ENCODE measurements at regions not wholly inside any gene's neighbourhood (a gene's known extent, or its start where the extent isn't known, plus 50 kb on each side); places are given as distances from the start of the nearest gene placed in this dataset.

DNA sequence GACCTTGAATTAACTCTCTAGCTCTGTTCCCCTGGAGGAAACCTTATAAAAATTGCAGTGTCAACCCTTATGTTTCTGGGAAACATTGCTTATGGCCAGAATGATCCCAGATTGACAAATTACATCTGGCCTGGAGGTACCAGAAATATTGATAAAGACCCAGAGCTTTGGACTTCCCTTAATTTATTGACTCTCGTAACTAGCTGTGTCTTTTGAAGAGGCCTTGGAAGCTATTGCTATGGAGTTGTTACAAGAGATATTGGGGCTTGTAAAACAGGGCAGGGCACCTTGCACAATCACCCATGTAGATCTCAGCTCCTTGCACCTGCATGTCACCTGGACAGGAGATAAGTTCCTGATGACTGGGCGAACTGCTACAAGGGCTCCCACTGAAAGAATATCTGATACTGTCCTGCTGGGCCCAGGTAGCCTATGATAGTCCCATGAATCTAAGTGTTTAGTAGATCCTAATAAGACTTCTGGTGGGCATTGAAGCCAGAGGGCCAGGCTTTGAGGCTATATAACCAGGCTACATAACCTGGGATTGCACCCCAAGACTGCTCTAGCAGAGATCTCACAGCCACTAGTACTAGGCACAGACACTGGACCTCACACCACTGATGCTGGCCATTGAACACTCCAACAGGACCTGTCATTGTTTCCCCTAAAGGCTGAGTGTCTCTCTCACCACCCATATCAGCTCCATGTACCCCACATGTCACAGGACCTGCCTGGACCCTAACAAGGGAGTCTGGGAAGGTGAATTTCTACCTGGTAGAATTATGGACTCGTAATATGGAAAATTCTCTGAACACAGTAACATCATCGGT, 135.7 kb upstream of the PWP1 start:
- no peaks in the 10 kb centered on the region for H3K9me3 ChIP-seq (ENCODE audit: control insufficient read depth in 1 of 2, low read length in 2 of 2)
- peaks cover 12 to 17% of the 10 kb centered on the region in 2 donors for H3K4me1 ChIP-seq (ENCODE audit: control insufficient read depth in 1 of 2, insufficient read depth in 2 of 2, low read length in 2 of 2)
- H3K4me3 ChIP-seq (ENCODE audit: low read depth in 1 of 2, low read length in 2 of 2): no peak overlapping the region
- no peak overlapping the region for H3K27ac ChIP-seq (ENCODE audit: low read depth, low read length)
- no peaks in the 10 kb centered on the region for H3K27me3 ChIP-seq (ENCODE audit: control insufficient read depth in 1 of 2, insufficient read depth in 2 of 2, low read length in 2 of 2)
- H3K36me3 ChIP-seq (ENCODE audit: control insufficient read depth in 1 of 2, insufficient read depth in 2 of 2, low read length in 2 of 2): no peaks in the 10 kb centered on the region
- H3K9ac ChIP-seq (ENCODE audit: low read depth in 1 of 2, low read length in 2 of 2): no peak overlapping the region

DNA sequence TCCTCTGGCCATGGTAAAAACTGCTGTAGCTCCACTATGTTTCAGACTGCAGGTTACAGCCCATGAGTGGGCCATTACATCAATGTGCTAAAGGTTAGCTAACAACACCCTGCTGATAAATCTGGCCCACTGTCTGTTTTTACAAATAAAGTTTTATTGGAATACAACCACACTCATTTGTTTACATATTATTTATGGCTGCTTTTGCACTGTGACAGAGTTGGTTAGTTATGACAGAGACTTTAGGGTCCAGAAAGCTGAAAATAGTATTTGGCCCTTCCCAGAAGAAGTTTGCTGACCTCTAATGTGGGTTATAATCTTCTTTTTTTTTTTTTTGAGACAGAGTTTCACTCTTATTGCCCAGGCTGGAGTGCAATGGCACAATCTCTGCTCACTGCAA, 134.2 kb upstream of the PWP1 start:
- no peaks in the 10 kb centered on the region for H3K27me3 ChIP-seq (ENCODE audit: control insufficient read depth in 1 of 2, insufficient read depth in 2 of 2, low read length in 2 of 2)
- H3K9me3 ChIP-seq (ENCODE audit: control insufficient read depth in 1 of 2, low read length in 2 of 2): no peaks in the 10 kb centered on the region
- H3K4me1 ChIP-seq (ENCODE audit: control insufficient read depth in 1 of 2, insufficient read depth in 2 of 2, low read length in 2 of 2): peaks cover 12 to 17% of the 10 kb centered on the region in 2 donors
- no peak overlapping the region for H3K4me3 ChIP-seq (ENCODE audit: low read depth in 1 of 2, low read length in 2 of 2)
- H3K27ac ChIP-seq (ENCODE audit: low read depth, low read length): no peak overlapping the region
- H3K36me3 ChIP-seq (ENCODE audit: control insufficient read depth in 1 of 2, insufficient read depth in 2 of 2, low read length in 2 of 2): no peaks in the 10 kb centered on the region
- H3K9ac ChIP-seq (ENCODE audit: low read depth in 1 of 2, low read length in 2 of 2): no peak overlapping the region

DNA sequence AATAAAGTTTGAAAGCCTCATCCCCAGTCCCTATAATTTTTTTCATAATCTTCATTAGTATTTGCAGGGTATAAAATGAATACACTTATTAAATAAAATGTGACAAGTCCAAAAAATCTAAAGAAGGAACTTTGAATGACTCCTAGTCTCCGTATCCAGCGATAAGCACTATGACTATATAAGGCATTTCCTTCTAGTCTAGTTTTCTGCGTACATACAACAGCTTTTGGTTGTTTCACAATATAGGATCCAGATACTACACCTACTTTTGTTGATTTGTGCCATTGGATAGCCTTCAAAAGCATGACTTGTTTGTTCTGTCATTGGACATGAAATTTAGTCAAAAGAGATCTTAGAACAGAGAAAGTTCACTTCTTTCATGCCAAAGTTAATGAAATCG, 133.3 kb upstream of the PWP1 start:
- Histone ChIP-seq H3K27ac (ENCODE audit: low read depth, low read length) (no peak overlapping the region), H3K4me1 (ENCODE audit: control insufficient read depth in 1 of 2, insufficient read depth in 2 of 2, low read length in 2 of 2) (peaks cover 12 to 17% of the 10 kb centered on the region in 2 donors), H3K36me3 (ENCODE audit: control insufficient read depth in 1 of 2, insufficient read depth in 2 of 2, low read length in 2 of 2) (no peaks in the 10 kb centered on the region), H3K27me3 (ENCODE audit: control insufficient read depth in 1 of 2, insufficient read depth in 2 of 2, low read length in 2 of 2) (no peaks in the 10 kb centered on the region), H3K4me3 (ENCODE audit: low read depth in 1 of 2, low read length in 2 of 2) (no peak overlapping the region), H3K9ac (ENCODE audit: low read depth in 1 of 2, low read length in 2 of 2) (no peak overlapping the region), H3K9me3 (ENCODE audit: control insufficient read depth in 1 of 2, low read length in 2 of 2) (no peaks in the 10 kb centered on the region)

DNA sequence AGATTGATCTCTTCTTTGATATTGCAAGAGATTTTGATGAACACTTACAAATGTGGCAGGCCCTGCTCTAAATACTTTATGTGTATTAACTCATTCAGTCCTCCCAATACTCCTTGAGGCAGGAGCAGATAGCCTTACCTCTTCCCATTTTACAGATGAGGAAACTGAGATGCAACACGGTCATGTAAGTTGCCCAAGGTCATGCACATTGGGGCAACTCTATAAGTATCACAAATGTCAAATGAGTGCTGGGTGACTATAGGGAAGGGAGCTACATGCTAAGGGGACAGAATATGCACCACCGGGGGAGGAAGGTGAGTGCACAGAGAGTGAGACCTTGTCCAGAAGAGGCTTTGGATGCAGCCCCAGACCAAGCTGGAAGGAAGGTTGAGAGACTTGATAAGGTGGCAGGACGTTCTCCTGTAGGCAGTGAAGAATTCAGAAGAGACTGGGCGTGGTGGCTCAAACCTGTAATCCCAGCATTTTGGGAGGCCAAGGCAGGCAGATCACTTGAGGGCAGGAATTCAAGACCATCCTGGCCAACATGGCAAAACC, 132.3 kb upstream of the PWP1 start:
- Histone ChIP-seq H3K9ac (ENCODE audit: low read depth in 1 of 2, low read length in 2 of 2) (no peak overlapping the region), H3K27me3 (ENCODE audit: control insufficient read depth in 1 of 2, insufficient read depth in 2 of 2, low read length in 2 of 2) (no peaks in the 10 kb centered on the region), H3K4me1 (ENCODE audit: control insufficient read depth in 1 of 2, insufficient read depth in 2 of 2, low read length in 2 of 2) (peaks cover 12 to 17% of the 10 kb centered on the region in 2 donors)

DNA sequence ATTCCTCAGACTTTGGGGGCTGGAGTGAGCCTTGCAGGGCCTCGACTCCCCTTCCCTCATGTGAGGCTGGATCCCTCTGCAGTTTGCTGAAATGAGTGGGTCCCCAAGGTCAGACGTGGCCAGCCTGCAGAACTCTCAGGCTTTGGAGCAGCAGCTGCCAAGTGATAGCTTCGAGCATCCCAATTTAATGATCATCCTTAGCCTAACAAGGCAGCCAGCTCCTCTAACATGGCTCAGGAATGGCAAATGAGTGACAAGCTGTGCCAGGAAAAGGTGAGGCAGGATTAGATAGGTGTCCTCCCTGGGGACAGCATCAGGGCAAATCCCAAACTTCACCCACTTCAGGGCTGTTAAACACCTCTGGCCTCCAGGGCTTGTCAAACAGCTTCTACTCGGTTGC, 130.7 kb upstream of the PWP1 start:
- Histone ChIP-seq H3K27ac (ENCODE audit: low read depth, low read length) (no peak overlapping the region), H3K36me3 (ENCODE audit: control insufficient read depth in 1 of 2, insufficient read depth in 2 of 2, low read length in 2 of 2) (no peaks in the 10 kb centered on the region), H3K27me3 (ENCODE audit: control insufficient read depth in 1 of 2, insufficient read depth in 2 of 2, low read length in 2 of 2) (no peaks in the 10 kb centered on the region), H3K9me3 (ENCODE audit: control insufficient read depth in 1 of 2, low read length in 2 of 2) (no peaks in the 10 kb centered on the region), H3K4me3 (ENCODE audit: low read depth in 1 of 2, low read length in 2 of 2) (no peak overlapping the region), H3K4me1 (ENCODE audit: control insufficient read depth in 1 of 2, insufficient read depth in 2 of 2, low read length in 2 of 2) (peaks cover 3 to 4% of the 10 kb centered on the region in 2 donors), H3K9ac (ENCODE audit: low read depth in 1 of 2, low read length in 2 of 2) (no peak overlapping the region)

More for the DNA sequence above, 132.3 kb upstream of the PWP1 start:
- Histone ChIP-seq H3K9me3 (ENCODE audit: control insufficient read depth in 1 of 2, low read length in 2 of 2) (no peaks in the 10 kb centered on the region), H3K36me3 (ENCODE audit: control insufficient read depth in 1 of 2, insufficient read depth in 2 of 2, low read length in 2 of 2) (no peaks in the 10 kb centered on the region), H3K4me3 (ENCODE audit: low read depth in 1 of 2, low read length in 2 of 2) (no peak overlapping the region), H3K27ac (ENCODE audit: low read depth, low read length) (no peak overlapping the region)

DNA sequence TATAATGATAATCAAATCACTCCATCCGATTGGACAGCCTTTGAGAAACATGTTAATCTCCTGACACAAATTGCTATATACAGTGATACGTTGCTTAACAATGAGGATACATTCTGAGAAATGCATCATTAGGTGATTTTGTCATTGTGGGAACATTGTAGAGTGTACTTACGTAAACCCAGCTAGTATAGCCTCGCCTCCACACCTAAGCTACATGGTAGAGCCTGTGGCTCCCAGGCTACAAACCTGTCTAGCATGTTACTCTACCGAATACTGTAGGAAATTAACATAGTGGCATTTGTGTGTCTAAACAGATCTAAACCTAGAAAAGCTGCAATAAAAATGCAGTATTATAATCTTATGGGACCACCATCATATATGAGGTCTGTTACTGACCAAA, 128.6 kb upstream of the PWP1 start:
- H3K27ac ChIP-seq (ENCODE audit: low read depth, low read length): no peak overlapping the region
- H3K4me3 ChIP-seq (ENCODE audit: low read depth in 1 of 2, low read length in 2 of 2): no peak overlapping the region
- no peaks in the 10 kb centered on the region for H3K9me3 ChIP-seq (ENCODE audit: control insufficient read depth in 1 of 2, low read length in 2 of 2)
- H3K9ac ChIP-seq (ENCODE audit: low read depth in 1 of 2, low read length in 2 of 2): no peak overlapping the region
- H3K27me3 ChIP-seq (ENCODE audit: control insufficient read depth in 1 of 2, insufficient read depth in 2 of 2, low read length in 2 of 2): no peaks in the 10 kb centered on the region
- H3K4me1 ChIP-seq (ENCODE audit: control insufficient read depth in 1 of 2, insufficient read depth in 2 of 2, low read length in 2 of 2): peaks cover 0 to 12% of the 10 kb centered on the region in 2 donors
- H3K36me3 ChIP-seq (ENCODE audit: control insufficient read depth in 1 of 2, insufficient read depth in 2 of 2, low read length in 2 of 2): no peaks in the 10 kb centered on the region

DNA sequence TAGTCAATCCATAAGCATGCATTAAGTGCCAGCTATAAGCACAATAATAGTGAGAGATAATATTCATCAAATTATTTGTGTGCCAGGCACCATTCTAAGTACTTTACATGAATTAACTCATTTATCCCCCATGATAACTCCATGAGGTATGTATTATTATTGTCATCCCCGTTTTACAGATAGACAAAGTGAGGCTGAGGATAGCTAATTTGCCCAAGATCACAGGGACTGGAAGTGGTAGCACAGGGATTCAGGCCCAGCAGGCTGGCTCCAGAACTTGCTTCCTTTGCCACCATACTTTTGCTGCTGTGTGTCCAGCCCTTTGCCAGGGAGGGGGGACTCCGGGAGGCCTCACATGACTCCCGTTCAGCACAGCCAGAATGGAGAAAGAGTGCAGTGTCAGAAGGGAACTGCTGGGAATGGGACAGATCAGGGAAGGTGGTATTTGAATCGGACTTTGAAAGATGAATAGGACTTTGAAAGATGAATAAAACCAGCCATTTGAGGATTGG, 128.0 kb upstream of the PWP1 start:
- Histone ChIP-seq H3K27me3 (ENCODE audit: control insufficient read depth in 1 of 2, insufficient read depth in 2 of 2, low read length in 2 of 2) (no peaks in the 10 kb centered on the region), H3K4me1 (ENCODE audit: control insufficient read depth in 1 of 2, insufficient read depth in 2 of 2, low read length in 2 of 2) (peaks cover 0 to 12% of the 10 kb centered on the region in 2 donors), H3K9ac (ENCODE audit: low read depth in 1 of 2, low read length in 2 of 2) (no peak overlapping the region), H3K9me3 (ENCODE audit: control insufficient read depth in 1 of 2, low read length in 2 of 2) (no peaks in the 10 kb centered on the region), H3K36me3 (ENCODE audit: control insufficient read depth in 1 of 2, insufficient read depth in 2 of 2, low read length in 2 of 2) (no peaks in the 10 kb centered on the region), H3K27ac (ENCODE audit: low read depth, low read length) (no peak overlapping the region), H3K4me3 (ENCODE audit: low read depth in 1 of 2, low read length in 2 of 2) (no peak overlapping the region)

DNA sequence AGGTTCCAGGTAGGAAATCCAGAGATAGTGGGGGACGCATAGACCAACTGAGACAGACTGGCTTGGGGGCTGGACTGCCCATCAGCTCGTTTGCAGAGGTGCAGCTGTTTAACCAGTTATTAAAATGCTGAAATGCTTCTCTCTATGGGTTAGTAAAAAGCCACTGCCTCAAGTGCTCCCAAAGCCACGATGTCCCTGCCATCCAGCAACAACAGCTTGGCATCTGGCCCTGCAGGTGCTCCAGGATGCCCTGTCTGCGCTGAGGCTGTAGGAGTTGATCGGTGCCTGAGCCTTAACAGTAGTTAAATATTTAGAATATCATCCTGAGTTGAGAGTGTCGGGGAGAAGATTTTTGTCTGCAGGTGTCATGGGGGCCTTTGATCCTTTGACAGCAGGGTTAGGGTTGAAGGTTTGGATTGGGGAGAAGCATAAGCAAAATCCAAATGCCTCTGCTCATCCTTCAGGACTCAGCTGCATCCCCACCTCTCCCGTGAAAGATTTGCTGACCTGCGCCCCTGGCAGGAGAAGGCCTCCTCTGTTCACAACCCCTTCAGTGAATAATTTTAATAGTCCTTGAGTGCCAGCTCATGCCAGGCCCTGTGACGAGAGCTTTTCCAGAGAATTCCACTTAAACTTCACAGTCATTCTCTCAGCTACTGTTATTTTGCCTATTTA, 127.3 kb upstream of the PWP1 start:
- H3K36me3 ChIP-seq (ENCODE audit: control insufficient read depth in 1 of 2, insufficient read depth in 2 of 2, low read length in 2 of 2): no peaks in the 10 kb centered on the region
- no peak overlapping the region for H3K27ac ChIP-seq (ENCODE audit: low read depth, low read length)
- H3K27me3 ChIP-seq (ENCODE audit: control insufficient read depth in 1 of 2, insufficient read depth in 2 of 2, low read length in 2 of 2): no peaks in the 10 kb centered on the region
- no peak overlapping the region for H3K9ac ChIP-seq (ENCODE audit: low read depth in 1 of 2, low read length in 2 of 2)
- H3K4me3 ChIP-seq (ENCODE audit: low read depth in 1 of 2, low read length in 2 of 2): no peak overlapping the region
- H3K9me3 ChIP-seq (ENCODE audit: control insufficient read depth in 1 of 2, low read length in 2 of 2): no peaks in the 10 kb centered on the region
- peaks cover 0 to 12% of the 10 kb centered on the region in 2 donors for H3K4me1 ChIP-seq (ENCODE audit: control insufficient read depth in 1 of 2, insufficient read depth in 2 of 2, low read length in 2 of 2)

DNA sequence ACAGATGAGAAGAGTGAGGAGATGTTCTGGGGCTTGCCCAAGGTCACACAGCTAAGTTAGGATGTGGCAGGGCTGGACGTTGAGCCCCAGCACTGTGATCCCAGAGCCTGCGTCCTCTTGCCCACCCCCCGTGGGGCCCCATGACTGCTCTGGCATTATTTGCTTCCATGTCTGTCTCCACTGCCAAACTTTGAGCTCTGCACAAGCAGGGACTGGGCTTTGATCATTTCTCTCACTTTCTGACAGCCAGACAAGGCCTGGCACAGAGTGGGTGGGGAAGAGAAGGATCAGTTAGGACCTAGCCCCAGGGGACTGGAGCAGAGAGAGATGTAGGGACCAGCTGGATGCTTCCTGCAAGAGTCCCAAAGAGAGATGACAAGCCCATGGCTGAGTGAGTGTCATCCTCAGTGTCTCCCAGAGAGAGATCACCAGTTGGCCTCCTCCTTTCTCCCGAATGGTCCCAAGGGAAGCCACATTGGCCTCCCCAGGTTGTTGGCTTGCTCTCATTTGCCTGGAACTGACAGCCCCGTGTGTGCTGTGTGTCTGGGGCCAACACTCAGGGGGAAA, 126.7 kb upstream of the PWP1 start:
- peaks cover 0 to 12% of the 10 kb centered on the region in 2 donors for H3K4me1 ChIP-seq (ENCODE audit: control insufficient read depth in 1 of 2, insufficient read depth in 2 of 2, low read length in 2 of 2)
- no peaks in the 10 kb centered on the region for H3K27me3 ChIP-seq (ENCODE audit: control insufficient read depth in 1 of 2, insufficient read depth in 2 of 2, low read length in 2 of 2)
- H3K9me3 ChIP-seq (ENCODE audit: control insufficient read depth in 1 of 2, low read length in 2 of 2): no peaks in the 10 kb centered on the region
- H3K9ac ChIP-seq (ENCODE audit: low read depth in 1 of 2, low read length in 2 of 2): no peak overlapping the region
- H3K36me3 ChIP-seq (ENCODE audit: control insufficient read depth in 1 of 2, insufficient read depth in 2 of 2, low read length in 2 of 2): no peaks in the 10 kb centered on the region
- H3K27ac ChIP-seq (ENCODE audit: low read depth, low read length): no peak overlapping the region
- H3K4me3 ChIP-seq (ENCODE audit: low read depth in 1 of 2, low read length in 2 of 2): no peak overlapping the region

Data from duodenal mucosa (tissue), 2 donors.